Activated CD4-positive, CD25-positive, alpha-beta regulatory T cell treated with anti-CD3 and anti-CD28 coated beads, Interleukin-2, amount 50 U/mL, for 16 hours (primary cell): ENCODE measurements at regions not wholly inside any gene's neighbourhood (a gene's known extent, or its start where the extent isn't known, plus 50 kb on each side); places are given as distances from the start of the nearest gene placed in this dataset.
"Not testable (repeated sequence)": the region's sequence is repeated elsewhere in the genome, so short reads cannot be mapped to it uniquely, and the experiment has no call there.

Experiments
- DNase-seq: peaks from one replicate; pipeline ENCODE4 v3.0.0-alpha.2; 2020; ENCODE audit warnings: low read depth, low spot score

- DNase-seq: no peak
These were observed 538.5 kb downstream of the INSC start for GRCh38 chr11:15653191-15653710.

DNA sequence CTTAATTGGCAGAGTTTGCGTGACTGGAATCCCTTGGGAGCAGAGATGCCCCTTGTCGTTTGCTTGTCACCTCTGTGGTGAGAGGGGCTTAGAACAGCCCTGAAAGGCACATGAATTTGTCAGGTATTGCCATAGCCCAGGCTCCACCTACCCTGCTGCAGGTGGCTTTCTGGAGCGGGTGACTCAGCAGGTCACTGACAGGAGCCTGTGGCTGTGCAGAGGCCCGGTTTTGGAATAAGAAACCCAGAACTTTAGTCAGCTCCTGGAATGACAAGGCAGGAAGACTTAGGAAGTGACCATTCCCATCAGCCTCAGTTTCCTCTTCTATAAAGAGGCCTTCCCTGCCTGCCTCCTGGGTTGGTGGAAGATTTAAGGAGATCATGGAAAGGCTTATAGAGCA is 539.7 kb downstream of the INSC start:
- DNase-seq: no peak

GRCh38 chr11:15655552-15655951 is 540.8 kb downstream of the INSC start:
- DNase-seq: no peak

- DNase-seq: no peak
These were observed 542.5 kb downstream of the INSC start for GRCh38 chr11:15657264-15657663.

DNA sequence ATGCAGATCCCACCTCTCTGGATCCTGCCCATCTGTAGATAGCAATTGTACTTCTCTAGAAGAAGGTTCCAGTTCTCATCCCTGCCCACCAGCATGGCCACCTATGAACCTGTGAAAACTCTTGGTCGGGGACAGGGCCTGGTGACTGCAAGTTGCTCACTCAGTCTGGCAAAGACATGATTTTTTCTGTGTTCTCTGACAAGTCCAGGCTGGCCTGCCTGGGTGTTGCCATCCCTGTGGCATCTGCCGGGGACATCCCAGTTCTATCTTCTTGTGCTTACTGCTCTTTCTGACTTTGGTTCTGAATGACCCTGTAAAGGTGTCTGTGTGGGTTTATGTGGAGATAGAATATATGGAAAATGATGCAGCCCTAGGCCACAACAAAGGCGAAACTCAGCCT is 545.8 kb downstream of the INSC start:
- no peak for DNase-seq

DNA sequence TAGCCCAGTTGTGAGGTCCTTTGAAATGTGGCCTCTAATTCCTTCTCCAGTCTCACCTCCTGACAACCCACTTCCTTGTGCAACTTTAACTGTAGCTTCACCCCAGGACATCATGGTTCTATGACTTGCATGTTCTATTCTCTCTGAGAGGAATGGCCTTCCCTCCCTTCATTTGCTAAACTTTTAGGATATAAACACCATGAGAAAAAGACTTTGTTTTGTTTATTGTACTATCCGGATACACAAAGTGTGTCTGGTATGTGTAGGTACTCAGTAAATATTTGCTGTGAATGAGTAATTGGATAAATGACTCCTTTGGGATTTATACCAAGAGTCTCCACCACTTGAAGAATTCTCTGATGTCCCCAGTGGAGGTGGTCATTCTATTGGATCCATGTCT is 547.6 kb downstream of the INSC start:
- no peak for DNase-seq

GRCh38 chr11:15663777-15664218 is 549.1 kb downstream of the INSC start:
- DNase-seq: no peak

GRCh38 chr11:15665368-15665871 is 550.7 kb downstream of the INSC start:
- DNase-seq: no peak

- DNase-seq: no peak
These were observed 552.5 kb downstream of the INSC start for GRCh38 chr11:15667127-15667725.

DNA sequence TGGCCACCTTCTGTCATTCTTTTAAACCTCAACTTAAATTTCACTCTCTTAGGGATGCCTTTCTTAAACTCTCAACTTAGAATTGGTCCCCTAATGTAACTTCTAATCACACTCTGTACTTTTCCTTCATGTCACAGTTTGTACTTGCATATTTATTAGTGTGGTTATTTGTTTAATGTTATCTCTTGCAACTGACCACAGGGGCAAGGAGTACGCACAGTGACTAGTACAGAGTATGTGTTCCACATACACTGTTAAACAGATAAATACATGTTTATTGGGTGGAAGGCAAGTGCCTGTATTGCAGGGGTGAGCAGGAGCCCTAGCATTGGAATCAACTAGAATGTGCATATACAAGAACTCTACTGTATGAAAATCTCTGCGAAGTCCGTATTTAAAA is 554.0 kb downstream of the INSC start:
- no peak for DNase-seq

DNA sequence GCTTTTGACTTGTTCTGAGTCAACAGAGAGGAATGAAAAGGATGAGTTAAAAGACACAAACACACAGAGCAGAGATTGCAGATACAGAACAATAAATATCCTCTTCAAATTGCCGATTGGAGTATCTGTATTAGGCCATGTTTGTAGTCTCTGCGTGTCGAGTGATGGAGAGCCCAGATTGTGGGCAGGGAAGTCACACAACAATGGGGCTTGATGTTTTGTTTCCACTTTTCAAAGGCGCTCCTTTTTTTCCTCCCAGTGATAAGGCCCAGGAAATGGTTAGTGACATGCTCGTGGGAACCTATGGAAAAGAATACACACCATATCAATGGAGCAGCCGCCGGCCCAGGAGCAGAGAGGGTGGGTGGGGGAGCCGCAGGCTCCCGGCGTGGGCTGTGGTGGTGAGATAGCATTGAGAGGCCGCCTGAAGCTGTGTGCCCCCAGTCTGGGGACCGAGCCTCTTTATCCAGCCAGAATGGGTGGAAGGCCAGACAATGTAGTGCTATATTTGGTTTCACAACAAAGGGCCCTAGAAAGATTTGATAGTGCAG is 555.9 kb downstream of the INSC start:
- no peak for DNase-seq

DNA sequence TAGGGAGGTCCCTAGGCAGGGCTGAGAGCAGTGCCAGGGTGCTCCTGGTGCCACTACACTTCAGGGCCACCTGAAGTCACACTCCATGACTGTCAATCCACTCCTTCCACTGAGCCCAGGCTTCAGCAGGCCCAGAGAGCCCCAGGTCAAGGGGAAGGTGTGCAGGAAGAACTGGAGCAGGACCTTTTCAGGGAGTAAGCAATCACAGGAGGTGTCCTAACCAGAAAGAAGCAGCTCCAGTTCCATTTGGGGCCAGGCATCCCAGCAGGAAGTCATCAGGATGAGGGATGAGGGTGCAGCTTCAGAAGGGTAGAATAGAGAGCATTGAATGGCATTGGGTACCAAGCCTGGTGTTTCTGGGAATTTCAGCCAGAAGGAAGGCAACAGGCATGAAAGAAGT is 556.5 kb downstream of the INSC start:
- DNase-seq: no peak

DNA sequence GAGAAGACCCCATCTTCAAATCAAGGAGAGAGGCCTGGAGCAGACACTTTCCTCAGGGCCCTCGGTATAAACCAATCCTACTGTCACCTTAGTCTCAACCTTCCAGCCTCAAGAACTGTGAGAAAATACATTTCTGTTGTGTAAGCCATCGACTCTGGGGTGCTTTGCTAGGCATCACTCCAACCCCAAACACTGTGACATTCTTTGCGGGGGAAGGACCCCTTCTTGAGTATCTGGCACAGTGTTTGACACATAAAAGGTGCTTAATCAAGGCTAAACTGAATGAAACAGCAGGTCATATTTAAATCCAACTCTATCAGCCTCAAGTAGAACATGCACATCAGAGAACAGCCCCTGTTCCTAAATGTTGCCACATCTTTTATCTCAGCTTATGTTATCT is 558.1 kb downstream of the INSC start:
- no peak for DNase-seq

GRCh38 chr11:15673408-15673831 is 558.7 kb downstream of the INSC start:
- no peak for DNase-seq

GRCh38 chr11:15674756-15675155 is 560.0 kb downstream of the INSC start:
- no peak for DNase-seq

DNA sequence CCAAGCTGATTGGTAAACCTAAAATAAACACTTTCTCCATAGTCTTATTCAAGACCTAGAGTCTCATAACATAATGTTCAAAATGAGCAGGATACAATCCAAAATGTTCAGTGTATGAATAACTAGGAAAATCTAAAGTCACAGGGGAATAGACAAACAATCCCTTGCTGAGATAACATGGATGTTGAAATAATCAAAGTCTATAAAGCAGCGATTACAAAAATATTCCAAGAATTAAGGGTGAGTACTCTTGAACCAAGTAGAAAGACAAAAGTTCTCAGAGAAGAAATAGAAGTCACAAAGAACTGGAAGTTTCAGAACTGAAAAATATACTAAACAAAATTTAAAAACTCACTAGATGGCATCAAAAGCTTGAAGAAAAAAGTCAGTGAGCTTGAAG is 561.0 kb downstream of the INSC start:
- DNase-seq: no peak

- no peak for DNase-seq
These were observed 562.5 kb downstream of the INSC start for GRCh38 chr11:15677181-15677580.

- no peak for DNase-seq
These were observed 568.8 kb downstream of the INSC start for GRCh38 chr11:15683528-15683927.

- DNase-seq: no peak
These were observed 570.6 kb downstream of the INSC start for GRCh38 chr11:15685306-15685705.

- not testable (repeated sequence) for DNase-seq
These were observed 571.5 kb downstream of the INSC start for GRCh38 chr11:15686259-15686658.

DNA sequence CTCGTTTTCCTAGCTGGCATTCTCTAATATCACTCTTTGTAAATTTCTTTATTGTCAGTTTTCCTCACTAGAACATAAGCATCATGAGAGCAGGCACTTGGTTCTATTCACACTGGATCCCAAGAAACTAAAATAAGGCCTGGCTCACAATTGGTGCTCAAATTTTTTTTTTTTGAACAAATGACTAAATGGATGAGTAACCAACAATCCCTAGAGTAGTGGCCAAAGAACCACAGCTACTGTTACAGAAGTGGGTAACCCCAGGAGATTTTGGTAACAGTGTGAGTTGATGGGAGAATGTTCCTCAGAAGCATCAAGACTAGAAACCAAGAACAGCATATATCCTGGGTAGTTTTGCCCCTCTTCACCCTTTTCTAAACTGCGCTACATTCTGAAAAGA is 572.6 kb downstream of the INSC start:
- DNase-seq: no peak

GRCh38 chr11:15688351-15688792 is 573.6 kb downstream of the INSC start:
- no peak for DNase-seq

DNA sequence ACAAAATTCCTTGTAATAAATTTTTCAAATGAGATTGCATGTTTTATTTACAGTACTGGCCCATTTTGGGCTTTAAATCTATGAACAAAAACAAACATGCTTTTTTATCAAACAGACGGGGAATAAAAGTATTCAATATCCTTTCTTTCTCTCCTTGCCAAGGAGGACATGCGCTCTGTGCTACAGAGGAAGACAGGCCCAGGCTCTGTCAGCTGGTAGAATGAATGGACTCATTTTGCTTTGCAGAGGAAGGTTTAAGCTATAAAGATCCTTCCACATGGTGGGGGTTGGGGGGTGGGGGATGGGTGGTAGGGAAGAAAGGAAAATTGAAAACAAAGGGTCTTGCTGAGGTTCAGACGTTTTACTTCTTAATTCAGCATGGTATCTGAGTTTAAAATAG is 575.6 kb downstream of the INSC start:
- DNase-seq: no peak
